Activated naive CD8-positive, alpha-beta T cell treated with anti-CD3 and anti-CD28 coated beads, Interleukin-2, amount 10 ng/mL, durations not matched to agents 7 days and 5 days (primary cell): ENCODE measurements at regions not wholly inside any gene's neighbourhood (a gene's known extent, or its start where the extent isn't known, plus 50 kb on each side); places are given as distances from the start of the nearest gene placed in this dataset.

Source experiments
- ATAC-seq: fragments of 150-1000 bp; cut with Tn5 transposase; one replicate; pipeline ENCODE4 v1.10.0; 2021; ENCODE audit warnings: low read depth, moderate library complexity
- POLR2A ChIA-PET: fragments of 350-600 bp; sonication (Branson Sonifier 250); formaldehyde crosslinking; loops from one replicate; lab custom pipeline; 2021; ENCODE audit warnings: antibody characterized with exemption; lab: Charles Lee
- DNase-seq: peaks from one replicate; pipeline ENCODE4 v3.0.0; 2021
- H3K27ac Mint-ChIP-seq: one replicate; pipeline ENCODE4 v1.8.0; 2022; ENCODE audit warnings: mild to moderate bottlenecking, mixed read lengths
- H3K27me3 Mint-ChIP-seq: one replicate; pipeline ENCODE4 v1.8.0; 2022; ENCODE audit warnings: mild to moderate bottlenecking, moderate library complexity, mixed read lengths
- H3K36me3 Mint-ChIP-seq: one replicate; pipeline ENCODE4 v1.8.0; 2021; ENCODE audit warnings: mild to moderate bottlenecking, mixed read lengths
- H3K4me1 Mint-ChIP-seq: one replicate; pipeline ENCODE4 v1.8.0; 2021; ENCODE audit warnings: mixed read lengths
- H3K4me3 Mint-ChIP-seq: one replicate; pipeline ENCODE4 v1.8.0; 2022; ENCODE audit warnings: mild to moderate bottlenecking, moderate library complexity, mixed read lengths
- H3K9me3 Mint-ChIP-seq: one replicate; pipeline ENCODE4 v1.8.0; 2021; ENCODE audit warnings: mixed read lengths

GRCh38 chr4:66340286-66340893, 670.1 kb upstream of the EPHA5 start:
- H3K4me3 Mint-ChIP-seq: no peak overlapping the region
- POLR2A ChIA-PET: no interaction called here
- ATAC-seq (no peak), DNase-seq (no peak)
- H3K9me3 Mint-ChIP-seq: no peaks in the 10 kb centered on the region
- no peaks in the 10 kb centered on the region for H3K36me3 Mint-ChIP-seq
- H3K4me1 Mint-ChIP-seq: no peaks in the 10 kb centered on the region
- H3K27me3 Mint-ChIP-seq: no peaks in the 10 kb centered on the region
- H3K27ac Mint-ChIP-seq: no peak overlapping the region

GRCh38 chr4:66339007-66339406, 668.7 kb upstream of the EPHA5 start:
- ATAC-seq (no peak), DNase-seq (no peak)
- Mint-ChIP-seq H3K4me1 (no peaks in the 10 kb centered on the region), H3K27ac (no peak overlapping the region), H3K27me3 (no peaks in the 10 kb centered on the region), H3K4me3 (no peak overlapping the region), H3K36me3 (no peaks in the 10 kb centered on the region), H3K9me3 (no peaks in the 10 kb centered on the region)
- POLR2A ChIA-PET: no interaction called here

- DNase-seq: no peak
- H3K27ac Mint-ChIP-seq: no peak overlapping the region
These were observed 661.5 kb upstream of the EPHA5 start for GRCh38 chr4:66331761-66332160.

GRCh38 chr4:66330125-66330524, 659.8 kb upstream of the EPHA5 start:
- DNase-seq (no peak), ATAC-seq (no peak)
- POLR2A ChIA-PET: no interaction called here
- no peaks in the 10 kb centered on the region for H3K27me3 Mint-ChIP-seq
- no peak overlapping the region for H3K27ac Mint-ChIP-seq
- H3K4me1 Mint-ChIP-seq: no peaks in the 10 kb centered on the region
- no peak overlapping the region for H3K4me3 Mint-ChIP-seq
- no peaks in the 10 kb centered on the region for H3K9me3 Mint-ChIP-seq
- H3K36me3 Mint-ChIP-seq: no peaks in the 10 kb centered on the region

More at GRCh38 chr4:66331761-66332160, 661.5 kb upstream of the EPHA5 start:
- Mint-ChIP-seq H3K9me3 (no peaks in the 10 kb centered on the region), H3K4me3 (no peak overlapping the region), H3K27me3 (no peaks in the 10 kb centered on the region), H3K36me3 (no peaks in the 10 kb centered on the region), H3K4me1 (no peaks in the 10 kb centered on the region)
- no peak for ATAC-seq
- POLR2A ChIA-PET: no interaction called here

- Mint-ChIP-seq H3K27me3 (no peaks in the 10 kb centered on the region), H3K27ac (no peak overlapping the region), H3K9me3 (no peaks in the 10 kb centered on the region), H3K4me1 (no peaks in the 10 kb centered on the region), H3K4me3 (no peak overlapping the region), H3K36me3 (no peaks in the 10 kb centered on the region)
- DNase-seq: no peak
- POLR2A ChIA-PET: no interaction called here
- no peak for ATAC-seq
These were observed 658.7 kb upstream of the EPHA5 start for GRCh38 chr4:66328803-66329574.

GRCh38 chr4:66307641-66308438, 637.6 kb upstream of the EPHA5 start:
- no peak for ATAC-seq
- no peak overlapping the region for H3K4me3 Mint-ChIP-seq

GRCh38 chr4:66300336-66300934, 630.1 kb upstream of the EPHA5 start:
- DNase-seq (no peak), ATAC-seq (no peak)
- Mint-ChIP-seq H3K27me3 (no peaks in the 10 kb centered on the region), H3K36me3 (no peaks in the 10 kb centered on the region), H3K4me3 (no peak overlapping the region), H3K27ac (no peak overlapping the region), H3K9me3 (peaks cover 1% of the 10 kb centered on the region), H3K4me1 (no peaks in the 10 kb centered on the region)
- POLR2A ChIA-PET: no interaction called here

More at GRCh38 chr4:66307641-66308438, 637.6 kb upstream of the EPHA5 start:
- no peak for DNase-seq
- Mint-ChIP-seq H3K36me3 (no peaks in the 10 kb centered on the region), H3K4me1 (no peaks in the 10 kb centered on the region), H3K27ac (no peak overlapping the region), H3K27me3 (no peaks in the 10 kb centered on the region), H3K9me3 (peaks cover 7% of the 10 kb centered on the region)
- POLR2A ChIA-PET: no interaction called here

- H3K27me3 Mint-ChIP-seq: no peaks in the 10 kb centered on the region
- DNase-seq: no peak
- no peak for ATAC-seq
- H3K27ac Mint-ChIP-seq: no peak overlapping the region
- no peak overlapping the region for H3K4me3 Mint-ChIP-seq
- H3K4me1 Mint-ChIP-seq: no peaks in the 10 kb centered on the region
- no peaks in the 10 kb centered on the region for H3K36me3 Mint-ChIP-seq
- POLR2A ChIA-PET: no interaction called here
- H3K9me3 Mint-ChIP-seq: peaks cover 4% of the 10 kb centered on the region
These were observed 628.3 kb upstream of the EPHA5 start for GRCh38 chr4:66298569-66298968.

- DNase-seq (no peak), ATAC-seq (no peak)
- Mint-ChIP-seq H3K27me3 (no peaks in the 10 kb centered on the region), H3K4me1 (no peaks in the 10 kb centered on the region), H3K9me3 (peaks cover 4% of the 10 kb centered on the region), H3K36me3 (no peaks in the 10 kb centered on the region), H3K4me3 (no peak overlapping the region), H3K27ac (no peak overlapping the region)
- POLR2A ChIA-PET: no interaction called here
These were observed 627.4 kb upstream of the EPHA5 start for GRCh38 chr4:66297703-66298102.

- H3K27ac Mint-ChIP-seq: no peak overlapping the region
- H3K4me3 Mint-ChIP-seq: no peak overlapping the region
- ATAC-seq (no peak), DNase-seq (no peak)
- H3K4me1 Mint-ChIP-seq: no peaks in the 10 kb centered on the region
- H3K36me3 Mint-ChIP-seq: no peaks in the 10 kb centered on the region
- H3K9me3 Mint-ChIP-seq: peaks cover 3% of the 10 kb centered on the region
- no peaks in the 10 kb centered on the region for H3K27me3 Mint-ChIP-seq
- POLR2A ChIA-PET: no interaction called here
These were observed 624.3 kb upstream of the EPHA5 start for GRCh38 chr4:66294638-66295037.

GRCh38 chr4:66284991-66285451, 614.7 kb upstream of the EPHA5 start:
- DNase-seq (no peak), ATAC-seq (no peak)
- Mint-ChIP-seq H3K27me3 (no peaks in the 10 kb centered on the region), H3K9me3 (no peaks in the 10 kb centered on the region), H3K4me3 (no peak overlapping the region), H3K4me1 (no peaks in the 10 kb centered on the region), H3K27ac (no peak overlapping the region), H3K36me3 (no peaks in the 10 kb centered on the region)
- POLR2A ChIA-PET: no interaction called here

- H3K4me1 Mint-ChIP-seq: no peaks in the 10 kb centered on the region
- H3K27me3 Mint-ChIP-seq: no peaks in the 10 kb centered on the region
- no peak overlapping the region for H3K4me3 Mint-ChIP-seq
- H3K36me3 Mint-ChIP-seq: no peaks in the 10 kb centered on the region
- no peaks in the 10 kb centered on the region for H3K9me3 Mint-ChIP-seq
- ATAC-seq (no peak), DNase-seq (no peak)
- no peak overlapping the region for H3K27ac Mint-ChIP-seq
- POLR2A ChIA-PET: no interaction called here
These were observed 608.8 kb upstream of the EPHA5 start for GRCh38 chr4:66279084-66279483.

- Mint-ChIP-seq H3K27ac (no peak overlapping the region), H3K27me3 (no peaks in the 10 kb centered on the region), H3K36me3 (no peaks in the 10 kb centered on the region), H3K9me3 (no peaks in the 10 kb centered on the region), H3K4me1 (no peaks in the 10 kb centered on the region), H3K4me3 (no peak overlapping the region)
- ATAC-seq (no peak), DNase-seq (no peak)
- POLR2A ChIA-PET: no interaction called here
These were observed 605.2 kb upstream of the EPHA5 start for GRCh38 chr4:66275411-66276038.
